DMS114 treated with DMSO at 0.1 percent for 48 hours (cell line): ENCODE measurements at regions not wholly inside any gene's neighbourhood (a gene's known extent, or its start where the extent isn't known, plus 50 kb on each side); places are given as distances from the start of the nearest gene placed in this dataset.

ENCODE experiments used
- DNase-seq: peaks from one replicate; lab custom pipeline; 2025; ENCODE audit not compliant: unreplicated experiment; lab: John Stamatoyannopoulos, UW

GRCh38 chr3:187618722-187619121 is 51.5 kb downstream of the SST start:
- DNase-seq, result no peak

GRCh38 chr3:187617213-187617612 is 53.0 kb downstream of the SST start:
- DNase-seq, result no peak

GRCh38 chr3:187616307-187616972 is 53.8 kb downstream of the SST start:
- peak; percentile 49 for DNase-seq

- DNase-seq, result no peak
Measured at GRCh38 chr3:187615630-187616029, 54.6 kb downstream of the SST start.

- no peak for DNase-seq
Measured at GRCh38 chr3:187612656-187613055, 57.5 kb downstream of the SST start.

- DNase-seq, result no peak
Measured at GRCh38 chr3:187610981-187611511, 59.1 kb downstream of the SST start.

GRCh38 chr3:187594272-187594671 is 75.9 kb downstream of the SST start:
- DNase-seq, result no peak

- DNase-seq, result no peak
Measured at GRCh38 chr3:187593451-187593850, 76.7 kb downstream of the SST start.

- DNase-seq, result no peak
Measured at GRCh38 chr3:187590861-187591576, 79.2 kb downstream of the SST start.

- no peak for DNase-seq
Measured at GRCh38 chr3:187587076-187587475, 83.1 kb downstream of the SST start.

GRCh38 chr3:187586226-187586625 is 84.0 kb downstream of the SST start:
- DNase-seq, result no peak

- DNase-seq, result no peak
Measured at GRCh38 chr3:187572441-187572840, 97.8 kb downstream of the SST start.

- DNase-seq, result no peak
Measured at GRCh38 chr3:187571701-187572100, 98.5 kb downstream of the SST start.

- no peak for DNase-seq
Measured at GRCh38 chr3:187570776-187571175, 99.4 kb downstream of the SST start.

GRCh38 chr3:187568171-187568570 is 102.0 kb downstream of the SST start:
- DNase-seq, result no peak

GRCh38 chr3:187567661-187568121 is 102.5 kb downstream of the SST start:
- no peak for DNase-seq

- DNase-seq, result no peak
Measured at GRCh38 chr3:187567021-187567420, 103.2 kb downstream of the SST start.

- DNase-seq, result no peak
Measured at GRCh38 chr3:187565701-187566100, 104.5 kb downstream of the SST start.

GRCh38 chr3:187558990-187559389 is 111.2 kb downstream of the SST start:
- DNase-seq, result no peak

GRCh38 chr3:187551416-187551815 is 118.8 kb downstream of the SST start:
- no peak for DNase-seq

- no peak for DNase-seq
Measured at GRCh38 chr3:187550446-187550845, 119.7 kb downstream of the SST start.

GRCh38 chr3:187545366-187545765 is 124.8 kb downstream of the SST start:
- DNase-seq, result no peak
